Body of pancreas (tissue), 4 donors: ENCODE measurements at regions not wholly inside any gene's neighbourhood (a gene's known extent, or its start where the extent isn't known, plus 50 kb on each side); places are given as distances from the start of the nearest gene placed in this dataset.

ENCODE experiments used
- POLR2A ChIP-seq, 3 donors: fragments of 450-650 bp; IDR thresholded peaks; one replicate each; pipeline ENCODE4 v1.6.1; 2016; ENCODE audit warnings: antibody characterized with exemption in 3 of 3, mild to moderate bottlenecking in 2 of 3
- TF ChIP-seq, protein P1 (sequence below), 7 experiments: fragments of 450-650 bp in 4 of 7; fragments of 200-600 bp in 3 of 7; sonication (generic) in 3 of 7; IDR thresholded peaks; one replicate each; pipeline ENCODE4 v1.5.1; 2016 to 2019; ENCODE audit warnings: antibody characterized with exemption in 7 of 7

DNA sequence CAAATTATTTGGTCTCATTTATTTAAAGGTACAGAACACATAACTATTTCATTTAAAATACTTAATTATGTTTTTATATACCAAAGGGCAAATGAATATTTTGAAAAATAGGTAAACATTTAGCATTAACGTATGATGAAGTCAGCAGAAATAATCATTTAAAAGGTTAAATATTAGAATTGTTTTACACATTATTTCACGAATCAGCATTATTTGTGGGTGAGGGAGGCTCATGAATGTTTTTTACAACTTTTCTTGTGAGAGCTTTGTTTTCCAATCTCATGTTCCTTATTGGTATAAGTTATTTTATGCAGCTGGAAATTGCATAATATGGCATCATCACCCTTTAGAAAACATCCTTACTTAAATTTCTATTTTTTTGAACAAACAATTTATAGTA is 73.9 kb upstream of the FSTL5 start:
- TF ChIP-seq, protein P1, sequence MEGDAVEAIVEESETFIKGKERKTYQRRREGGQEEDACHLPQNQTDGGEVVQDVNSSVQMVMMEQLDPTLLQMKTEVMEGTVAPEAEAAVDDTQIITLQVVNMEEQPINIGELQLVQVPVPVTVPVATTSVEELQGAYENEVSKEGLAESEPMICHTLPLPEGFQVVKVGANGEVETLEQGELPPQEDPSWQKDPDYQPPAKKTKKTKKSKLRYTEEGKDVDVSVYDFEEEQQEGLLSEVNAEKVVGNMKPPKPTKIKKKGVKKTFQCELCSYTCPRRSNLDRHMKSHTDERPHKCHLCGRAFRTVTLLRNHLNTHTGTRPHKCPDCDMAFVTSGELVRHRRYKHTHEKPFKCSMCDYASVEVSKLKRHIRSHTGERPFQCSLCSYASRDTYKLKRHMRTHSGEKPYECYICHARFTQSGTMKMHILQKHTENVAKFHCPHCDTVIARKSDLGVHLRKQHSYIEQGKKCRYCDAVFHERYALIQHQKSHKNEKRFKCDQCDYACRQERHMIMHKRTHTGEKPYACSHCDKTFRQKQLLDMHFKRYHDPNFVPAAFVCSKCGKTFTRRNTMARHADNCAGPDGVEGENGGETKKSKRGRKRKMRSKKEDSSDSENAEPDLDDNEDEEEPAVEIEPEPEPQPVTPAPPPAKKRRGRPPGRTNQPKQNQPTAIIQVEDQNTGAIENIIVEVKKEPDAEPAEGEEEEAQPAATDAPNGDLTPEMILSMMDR (IDR thresholded peaks at IDR 0.05), result no peak
- TF ChIP-seq POLR2A (IDR thresholded peaks at IDR 0.05), result no peak
